Panc1 (cell line): ENCODE measurements at regions not wholly inside any gene's neighbourhood (a gene's known extent, or its start where the extent isn't known, plus 50 kb on each side); places are given as distances from the start of the nearest gene placed in this dataset.
A peak's percentile ranks its signal among the peaks of the same experiment; 100 is the strongest.

Experiments used
- ATAC-seq: fragments of 200-7000 bp; cut with Tn5 transposase; 2 replicates; pipeline ENCODE4 v1.9.1; 2020; ENCODE audit warnings: mild to moderate bottlenecking, moderate library complexity
- BruUV-seq: library from RNA; stranded (reverse); fragments of 400-500 nt; replicated peaks from 2 replicates; lab custom pipeline; 2021; lab: Mats Ljungman, UMichigan
- CTCF ChIA-PET: fragments of 300-600 bp; sonication (Branson Sonifier 250); formaldehyde crosslinking; loops from one replicate; lab custom pipeline; 2022; ENCODE audit warnings: antibody characterized with exemption; lab: Charles Lee
- POLR2A ChIA-PET: fragments of 300-600 bp; sonication (Branson Sonifier 250); formaldehyde crosslinking; loops from one replicate; lab custom pipeline; 2022; ENCODE audit warnings: antibody characterized with exemption; lab: Charles Lee
- DNase-seq: peaks from one replicate; pipeline ENCODE4 v3.0.0-alpha.2; 2010; ENCODE audit warnings: low read depth, low spot score
- H3K27ac ChIP-seq: 2 replicates; pipeline ENCODE4 v1.5.1; 2011; ENCODE audit warnings: mild to moderate bottlenecking, low read length, inconsistent platforms
- H3K27me3 ChIP-seq: fragments of 200-500 bp; sonication (Bioruptor generic); 2 replicates; pipeline ENCODE4 v1.6.0; 2014; ENCODE audit warnings: low read length, inconsistent platforms; ENCODE audit not compliant: control insufficient read depth, insufficient read depth
- H3K36me3 ChIP-seq: fragments of 200-500 bp; sonication (Bioruptor generic); 2 replicates; pipeline ENCODE4 v1.5.1; 2014; ENCODE audit warnings: inconsistent platforms, mild to moderate bottlenecking, low read length, moderate library complexity; ENCODE audit not compliant: control insufficient read depth, insufficient read depth
- H3K4me1 ChIP-seq: 2 replicates; pipeline ENCODE4 v1.5.1; 2011; ENCODE audit warnings: inconsistent platforms, mild to moderate bottlenecking, low read length, moderate library complexity; ENCODE audit not compliant: control insufficient read depth, insufficient read depth
- H3K4me3 ChIP-seq, 2 experiments: 2 replicates each; pipeline ENCODE4 v1.5.1; 2011 to 2012; ENCODE audit warnings: low read depth in 2 of 2, low read length in 2 of 2, mild to moderate bottlenecking in 2 of 2, inconsistent platforms in 1 of 2, moderate library complexity in 1 of 2
- H3K9me3 ChIP-seq: fragments of 200-500 bp; sonication (Bioruptor generic); 2 replicates; pipeline ENCODE4 v1.5.1; 2014; ENCODE audit warnings: low read depth, mild to moderate bottlenecking, inconsistent platforms, low read length, moderate library complexity; ENCODE audit not compliant: control insufficient read depth, insufficient read depth
- POLR2AphosphoS5 ChIP-seq: IDR thresholded peaks from 2 replicates; pipeline ENCODE4 v1.6.1; 2012; ENCODE audit warnings: mild to moderate bottlenecking, low read depth, low read length, moderate library complexity
- SIN3A ChIP-seq: IDR thresholded peaks from 2 replicates; pipeline ENCODE4 v1.6.1; 2012; ENCODE audit warnings: low read depth, mild to moderate bottlenecking, low read length, moderate library complexity, borderline replicate concordance; ENCODE audit not compliant: insufficient read depth
- TCF7L2 ChIP-seq: IDR thresholded peaks from 2 replicates; pipeline ENCODE4 v1.6.1; 2011; ENCODE audit warnings: mild to moderate bottlenecking, low read depth, low read length, inconsistent platforms
- in situ Hi-C: cut with HindIII; loops from 2 replicates; pipeline ENCODE4 v1.10.0; 2016; ENCODE audit warnings: low sequenced_read_pairs, low pct_unique_long_range_greater_than_20kb
- intact Hi-C: fragments of 100-400 bp; cut with micrococcal nuclease; formaldehyde crosslinking; loops from one replicate; pipeline ENCODE4 v1.10.0; 2022; ENCODE audit not compliant: unreplicated experiment
- TF ChIP-seq, protein P1 (sequence below): fragments of 450-650 bp; IDR thresholded peaks from 2 replicates; pipeline ENCODE4 v1.5.1; 2017; ENCODE audit warnings: mild to moderate bottlenecking
- TF ChIP-seq, protein P2 (sequence below), 2 experiments: IDR thresholded peaks; 2 replicates each; pipeline ENCODE4 v1.6.1; 2011 to 2012; ENCODE audit warnings: low read depth in 2 of 2, control low read depth in 1 of 2, low read length in 1 of 2, mild to moderate bottlenecking in 1 of 2, moderate library complexity in 1 of 2; ENCODE audit not compliant: insufficient read depth in 1 of 2

DNA sequence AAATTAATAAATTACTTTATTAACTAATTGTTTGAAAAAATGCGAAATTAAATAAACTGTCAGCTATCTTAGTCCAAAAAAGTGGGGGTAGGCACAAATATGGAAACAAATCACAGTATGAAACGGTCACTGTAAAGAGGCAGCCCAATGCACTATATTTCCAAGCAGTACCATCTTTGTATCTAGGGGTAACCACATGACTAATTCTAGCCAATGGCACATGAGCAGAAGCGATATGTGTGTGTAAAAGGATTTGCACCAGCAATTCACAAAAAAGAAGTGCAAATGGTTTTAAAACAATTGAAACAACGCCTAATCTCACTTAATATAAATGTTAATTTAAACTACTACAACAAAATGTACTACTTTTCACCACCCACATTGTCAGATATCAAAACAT is 129.5 kb upstream of the PRNP start:
- ChIA-PET CTCF (no interaction called here), POLR2A (no interaction called here)
- H3K27ac ChIP-seq = no peak overlapping the region
- intact Hi-C loops = no loop called here
- TF ChIP-seq POLR2AphosphoS5 (no peak), SIN3A (no peak), TCF7L2 (no peak)
- TF ChIP-seq, protein P1, sequence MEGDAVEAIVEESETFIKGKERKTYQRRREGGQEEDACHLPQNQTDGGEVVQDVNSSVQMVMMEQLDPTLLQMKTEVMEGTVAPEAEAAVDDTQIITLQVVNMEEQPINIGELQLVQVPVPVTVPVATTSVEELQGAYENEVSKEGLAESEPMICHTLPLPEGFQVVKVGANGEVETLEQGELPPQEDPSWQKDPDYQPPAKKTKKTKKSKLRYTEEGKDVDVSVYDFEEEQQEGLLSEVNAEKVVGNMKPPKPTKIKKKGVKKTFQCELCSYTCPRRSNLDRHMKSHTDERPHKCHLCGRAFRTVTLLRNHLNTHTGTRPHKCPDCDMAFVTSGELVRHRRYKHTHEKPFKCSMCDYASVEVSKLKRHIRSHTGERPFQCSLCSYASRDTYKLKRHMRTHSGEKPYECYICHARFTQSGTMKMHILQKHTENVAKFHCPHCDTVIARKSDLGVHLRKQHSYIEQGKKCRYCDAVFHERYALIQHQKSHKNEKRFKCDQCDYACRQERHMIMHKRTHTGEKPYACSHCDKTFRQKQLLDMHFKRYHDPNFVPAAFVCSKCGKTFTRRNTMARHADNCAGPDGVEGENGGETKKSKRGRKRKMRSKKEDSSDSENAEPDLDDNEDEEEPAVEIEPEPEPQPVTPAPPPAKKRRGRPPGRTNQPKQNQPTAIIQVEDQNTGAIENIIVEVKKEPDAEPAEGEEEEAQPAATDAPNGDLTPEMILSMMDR = no peak
- TF ChIP-seq, protein P2, sequence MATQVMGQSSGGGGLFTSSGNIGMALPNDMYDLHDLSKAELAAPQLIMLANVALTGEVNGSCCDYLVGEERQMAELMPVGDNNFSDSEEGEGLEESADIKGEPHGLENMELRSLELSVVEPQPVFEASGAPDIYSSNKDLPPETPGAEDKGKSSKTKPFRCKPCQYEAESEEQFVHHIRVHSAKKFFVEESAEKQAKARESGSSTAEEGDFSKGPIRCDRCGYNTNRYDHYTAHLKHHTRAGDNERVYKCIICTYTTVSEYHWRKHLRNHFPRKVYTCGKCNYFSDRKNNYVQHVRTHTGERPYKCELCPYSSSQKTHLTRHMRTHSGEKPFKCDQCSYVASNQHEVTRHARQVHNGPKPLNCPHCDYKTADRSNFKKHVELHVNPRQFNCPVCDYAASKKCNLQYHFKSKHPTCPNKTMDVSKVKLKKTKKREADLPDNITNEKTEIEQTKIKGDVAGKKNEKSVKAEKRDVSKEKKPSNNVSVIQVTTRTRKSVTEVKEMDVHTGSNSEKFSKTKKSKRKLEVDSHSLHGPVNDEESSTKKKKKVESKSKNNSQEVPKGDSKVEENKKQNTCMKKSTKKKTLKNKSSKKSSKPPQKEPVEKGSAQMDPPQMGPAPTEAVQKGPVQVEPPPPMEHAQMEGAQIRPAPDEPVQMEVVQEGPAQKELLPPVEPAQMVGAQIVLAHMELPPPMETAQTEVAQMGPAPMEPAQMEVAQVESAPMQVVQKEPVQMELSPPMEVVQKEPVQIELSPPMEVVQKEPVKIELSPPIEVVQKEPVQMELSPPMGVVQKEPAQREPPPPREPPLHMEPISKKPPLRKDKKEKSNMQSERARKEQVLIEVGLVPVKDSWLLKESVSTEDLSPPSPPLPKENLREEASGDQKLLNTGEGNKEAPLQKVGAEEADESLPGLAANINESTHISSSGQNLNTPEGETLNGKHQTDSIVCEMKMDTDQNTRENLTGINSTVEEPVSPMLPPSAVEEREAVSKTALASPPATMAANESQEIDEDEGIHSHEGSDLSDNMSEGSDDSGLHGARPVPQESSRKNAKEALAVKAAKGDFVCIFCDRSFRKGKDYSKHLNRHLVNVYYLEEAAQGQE (IDR thresholded peaks at IDR 0.05; ENCODE audit: insufficient read depth in 1 of 2, low read depth in 2 of 2, low read length in 1 of 2) = no peak
- no peaks in the 10 kb centered on the region for H3K27me3 ChIP-seq
- peaks cover 8% of the 10 kb centered on the region for H3K4me1 ChIP-seq
- no peaks in the 10 kb centered on the region for H3K36me3 ChIP-seq
- ATAC-seq (no peak), DNase-seq (no peak)
- no peak overlapping the region for H3K4me3 ChIP-seq
- in situ Hi-C loops = no loop called here
- no TSS peak for BruUV-seq
- peaks cover 3% of the 10 kb centered on the region; the same call in 1 of the 2 replicates for H3K9me3 ChIP-seq

DNA sequence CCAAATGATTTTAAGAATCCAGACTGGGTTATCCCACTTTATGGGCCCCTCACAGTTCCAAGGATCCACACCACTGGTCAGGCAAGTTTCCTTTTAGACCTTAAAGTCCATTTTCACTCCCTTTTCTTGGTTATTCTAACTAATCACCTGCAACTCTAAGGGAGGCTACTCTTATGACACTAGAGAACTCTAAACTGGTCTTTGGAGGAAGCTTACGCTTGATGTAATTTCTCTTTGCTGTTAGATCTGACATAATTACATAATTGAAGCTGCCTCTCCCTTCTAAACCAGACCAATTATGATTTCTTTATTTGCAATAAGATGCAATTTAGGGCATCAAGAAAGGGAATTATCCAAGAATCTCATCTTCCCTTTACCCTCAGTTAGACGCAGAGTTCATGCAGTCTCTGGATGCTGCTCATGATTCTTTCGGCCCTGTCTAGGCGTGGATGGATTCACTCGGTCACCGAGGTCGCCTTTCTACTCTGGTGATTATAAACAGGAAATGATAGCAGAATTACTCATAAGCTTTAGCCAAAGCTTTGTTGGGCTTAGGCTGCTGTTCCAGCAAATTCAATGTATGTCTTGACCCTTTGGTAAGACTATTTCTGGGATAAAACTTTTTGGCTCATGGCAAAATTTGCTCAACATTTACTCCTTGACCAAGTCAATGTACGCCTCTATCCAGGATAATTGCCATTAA is 130.9 kb upstream of the PRNP start:
- POLR2A ChIA-PET = no interaction called here
- no peaks in the 10 kb centered on the region for H3K27me3 ChIP-seq
- in situ Hi-C loops (no loop called here), intact Hi-C loops (no loop called here)
- TF ChIP-seq, protein P1 = no peak
- TF ChIP-seq, protein P2 (IDR thresholded peaks at IDR 0.05; ENCODE audit: insufficient read depth in 1 of 2, low read depth in 2 of 2, low read length in 1 of 2) = no peak
- no peak for TF ChIP-seq TCF7L2
- TF ChIP-seq POLR2AphosphoS5 = no peak
- no peak for TF ChIP-seq SIN3A
- no peaks in the 10 kb centered on the region for H3K36me3 ChIP-seq
- H3K4me3 ChIP-seq = no peak overlapping the region
- ATAC-seq (peak; percentile 96), DNase-seq (peak; percentile 72)
- H3K9me3 ChIP-seq = peaks cover 3% of the 10 kb centered on the region; the same call in 1 of the 2 replicates
- CTCF ChIA-PET = no interaction called here
- H3K27ac ChIP-seq = no peak overlapping the region
- BruUV-seq = no TSS peak
- H3K4me1 ChIP-seq = peaks cover 8% of the 10 kb centered on the region
